ENCODE measurements at regions not wholly inside any gene's neighbourhood (a gene's known extent, or its start where the extent isn't known, plus 50 kb on each side); places are given as distances from the start of the nearest gene placed in this dataset.
A peak's percentile ranks its signal among the peaks of the same experiment; 100 is the strongest.

DNA sequence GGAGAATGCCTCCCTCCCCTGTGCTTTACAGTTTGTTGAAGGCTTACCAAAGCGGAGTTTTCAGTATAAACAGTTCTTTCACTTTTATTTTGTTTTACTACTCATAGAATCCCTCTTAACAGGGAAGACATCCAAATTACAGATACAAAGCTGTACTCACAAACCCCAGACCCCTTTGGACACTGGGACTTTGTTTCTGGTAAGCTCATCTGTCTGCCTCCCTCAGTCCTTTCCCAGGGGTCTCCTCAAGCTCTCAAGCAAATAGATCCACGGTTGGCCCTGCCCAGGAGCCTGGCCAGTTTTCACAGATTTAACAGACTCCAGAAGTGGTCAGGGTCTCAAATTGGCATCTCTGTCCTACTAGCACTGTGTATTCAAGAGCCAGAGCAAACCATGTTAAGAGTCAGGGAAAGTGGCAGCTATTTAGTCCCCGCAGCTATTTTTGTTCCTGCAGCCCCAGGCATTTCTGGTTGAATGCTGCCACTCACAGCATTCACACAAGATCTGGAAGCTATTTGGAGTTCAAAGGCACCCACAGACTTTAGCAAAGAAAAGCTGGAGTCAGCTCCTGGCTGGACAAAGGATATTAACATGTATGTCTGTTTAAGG lies 54.2 kb downstream of the TMEM100 start:
- no peak for DNase-seq (ENCODE audit: low spot score)

DNA sequence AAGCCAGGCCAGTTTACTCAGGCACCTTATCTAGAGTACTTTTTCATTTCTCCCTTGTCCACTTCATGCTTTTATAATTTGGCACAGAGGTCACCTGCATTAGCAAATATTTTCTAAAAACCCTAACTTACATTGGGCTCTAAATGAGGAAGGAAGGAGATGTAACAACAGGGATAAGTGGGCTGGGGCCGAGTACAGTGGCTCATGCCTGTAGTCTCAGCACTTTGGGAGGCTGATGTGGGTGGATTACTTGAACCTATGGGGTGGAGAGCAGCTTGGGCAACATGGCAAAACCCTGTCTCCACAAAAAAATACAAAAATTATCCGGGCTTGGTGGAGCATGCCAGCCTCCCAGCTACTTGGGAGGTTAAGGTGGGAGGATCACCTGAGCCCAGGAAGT lies 55.9 kb downstream of the TMEM100 start:
- DNase-seq (ENCODE audit: low spot score) = no peak

GRCh38 chr17:55664287-55664686 lies 58.4 kb downstream of the TMEM100 start:
- DNase-seq (ENCODE audit: low spot score) = no peak

GRCh38 chr17:55663400-55663799 lies 59.3 kb downstream of the TMEM100 start:
- no peak for DNase-seq (ENCODE audit: low spot score)

- DNase-seq (ENCODE audit: low spot score) = no peak
Measured at GRCh38 chr17:55661963-55662834, 60.5 kb downstream of the TMEM100 start.

- DNase-seq (ENCODE audit: low spot score) = no peak
Measured at GRCh38 chr17:55661256-55661758, 61.4 kb downstream of the TMEM100 start.

DNA sequence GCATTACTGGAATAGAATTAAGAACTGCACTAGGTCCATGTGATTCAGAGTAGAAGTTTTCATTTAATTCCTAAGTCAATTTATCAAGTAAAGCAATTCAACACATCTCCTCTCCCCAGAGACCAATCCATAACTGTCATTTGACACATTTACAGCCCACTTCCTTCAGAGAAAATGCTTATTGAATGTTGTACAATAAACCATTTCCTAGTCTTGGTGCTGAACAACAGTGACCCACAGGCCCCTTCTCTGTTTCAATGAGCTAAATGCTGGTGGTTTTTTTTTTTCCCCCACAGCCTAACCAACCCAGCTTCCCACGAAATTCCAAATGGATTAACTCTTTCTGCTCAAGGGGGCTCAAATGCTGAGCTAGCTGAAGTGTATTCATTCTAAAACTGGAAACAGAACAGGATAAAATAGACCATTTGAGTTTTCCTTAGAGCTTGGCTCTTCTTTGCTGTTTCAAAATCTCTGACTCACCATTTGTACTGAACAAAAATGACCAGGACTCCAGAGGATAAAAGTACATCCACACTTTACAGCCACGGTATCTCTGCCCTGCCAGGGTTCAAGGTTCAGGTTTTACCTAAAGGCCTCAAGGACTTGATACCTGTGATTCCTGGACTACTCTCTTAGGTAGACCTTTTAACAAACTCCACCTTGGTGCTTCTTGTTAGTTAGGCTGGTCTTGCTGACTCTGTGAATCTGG lies 62.3 kb downstream of the TMEM100 start:
- DNase-seq (ENCODE audit: low spot score) = no peak

DNA sequence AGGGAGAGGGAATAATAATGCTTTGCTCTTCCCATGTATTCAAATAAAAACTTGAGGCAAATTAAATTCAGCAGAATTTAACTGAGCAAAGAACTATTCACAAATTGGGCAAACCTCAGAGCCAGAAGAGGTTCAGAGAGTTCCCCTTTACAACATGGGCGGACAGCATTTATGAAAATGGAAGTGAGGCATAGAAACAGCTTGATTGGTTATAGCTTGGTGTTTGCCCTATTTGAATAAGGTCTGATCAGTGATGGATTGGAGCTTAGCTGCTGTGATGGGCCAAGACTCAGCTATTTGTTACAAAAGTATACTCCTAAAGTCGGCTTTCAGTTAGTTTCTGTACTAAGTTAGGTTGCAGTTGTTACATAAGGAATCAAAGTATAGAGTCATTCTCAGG lies 63.0 kb downstream of the TMEM100 start:
- no peak for DNase-seq (ENCODE audit: low spot score)

DNA sequence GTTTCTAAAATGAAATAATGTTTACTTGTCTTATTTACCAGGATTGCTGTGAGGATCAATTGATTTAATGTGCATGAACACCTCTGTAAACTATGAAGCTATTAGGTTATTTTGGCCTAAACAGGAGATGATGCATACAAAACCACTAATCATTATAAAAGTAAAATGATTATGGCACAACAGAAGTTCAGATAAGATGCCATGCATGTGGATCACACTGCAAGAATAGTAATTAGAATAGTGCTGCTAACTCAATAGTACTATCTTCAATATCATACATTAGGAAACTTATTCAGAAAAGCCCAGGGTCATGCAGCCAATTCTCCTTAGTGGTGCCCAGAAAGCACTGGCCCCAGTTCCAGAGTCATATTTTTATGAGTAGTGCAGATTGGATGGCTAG lies 66.9 kb downstream of the TMEM100 start:
- no peak for DNase-seq (ENCODE audit: low spot score)

- no peak for DNase-seq (ENCODE audit: low spot score)
Measured at GRCh38 chr17:55654821-55655220, 67.8 kb downstream of the TMEM100 start.

DNA sequence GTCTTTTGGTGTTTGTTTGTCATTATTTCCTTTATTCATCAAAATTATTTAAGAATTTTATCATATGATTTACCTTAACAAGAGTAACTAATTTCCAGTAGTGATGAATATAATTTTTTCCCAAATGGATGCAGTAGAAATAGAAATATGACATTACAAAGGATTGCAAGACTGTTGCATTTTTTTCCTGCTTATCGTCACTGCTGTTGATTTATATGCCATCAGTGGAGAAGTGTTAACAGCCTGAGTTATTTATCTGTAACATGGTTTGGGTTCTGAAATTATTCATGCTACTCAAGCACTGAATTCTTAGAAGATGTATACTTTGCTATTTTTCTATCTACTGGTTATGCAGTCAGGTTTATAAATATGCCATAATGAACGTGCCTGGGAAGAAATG lies 68.6 kb downstream of the TMEM100 start:
- no peak for DNase-seq (ENCODE audit: low spot score)

DNA sequence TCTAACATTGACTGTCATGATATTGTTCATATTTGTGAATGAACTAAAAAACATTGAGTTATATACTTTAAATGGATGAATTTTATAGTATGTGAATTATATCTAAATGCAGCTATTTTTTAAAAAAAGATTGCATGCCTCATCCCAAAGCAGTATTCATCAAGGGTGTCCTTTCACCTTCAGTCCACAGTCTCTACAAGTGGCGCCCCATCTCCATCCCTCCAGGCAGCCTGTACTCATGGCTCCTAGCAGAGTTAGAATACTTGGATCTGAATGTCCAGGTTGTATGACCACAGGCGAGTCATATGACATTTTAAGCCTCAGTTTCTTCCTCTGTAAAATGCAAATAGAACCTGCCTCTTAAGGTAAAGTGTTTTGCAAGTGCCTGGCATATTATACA lies 69.8 kb downstream of the TMEM100 start:
- DNase-seq (ENCODE audit: low spot score) = no peak

DNA sequence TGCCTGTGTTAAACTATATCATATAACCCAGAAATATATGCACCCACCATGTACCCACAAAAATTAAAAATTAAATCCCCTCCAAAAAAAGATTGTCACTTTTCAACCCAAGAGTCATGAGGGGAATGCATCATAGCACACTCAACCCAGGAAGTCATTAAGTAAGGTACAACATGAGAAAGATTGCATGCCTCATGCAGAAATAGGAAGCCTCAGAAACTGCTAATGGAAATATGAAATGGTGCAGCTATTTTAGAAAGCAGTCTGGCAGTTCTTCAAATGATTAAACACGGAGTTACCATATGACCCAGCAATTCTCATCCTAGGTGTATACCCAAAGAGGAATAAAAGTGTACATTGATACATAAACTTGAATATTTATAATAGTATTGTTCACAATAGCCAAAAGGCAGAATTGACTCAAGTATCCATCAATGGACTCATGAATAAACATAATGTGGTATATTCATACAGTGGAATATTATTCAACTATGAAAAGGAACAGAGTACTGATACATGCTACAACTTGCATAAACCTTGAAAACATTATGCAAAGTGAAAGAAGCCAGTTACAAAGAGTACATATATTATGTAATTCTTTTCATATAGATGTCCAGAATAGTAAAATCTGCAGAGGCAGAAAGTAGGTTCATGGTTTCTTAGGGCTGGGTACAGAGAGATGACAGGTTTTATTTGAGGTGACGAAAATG lies 70.4 kb downstream of the TMEM100 start:
- DNase-seq (ENCODE audit: low spot score) = no peak

- no peak for DNase-seq (ENCODE audit: low spot score)
Measured at GRCh38 chr17:55649957-55650597, 72.6 kb downstream of the TMEM100 start.

DNA sequence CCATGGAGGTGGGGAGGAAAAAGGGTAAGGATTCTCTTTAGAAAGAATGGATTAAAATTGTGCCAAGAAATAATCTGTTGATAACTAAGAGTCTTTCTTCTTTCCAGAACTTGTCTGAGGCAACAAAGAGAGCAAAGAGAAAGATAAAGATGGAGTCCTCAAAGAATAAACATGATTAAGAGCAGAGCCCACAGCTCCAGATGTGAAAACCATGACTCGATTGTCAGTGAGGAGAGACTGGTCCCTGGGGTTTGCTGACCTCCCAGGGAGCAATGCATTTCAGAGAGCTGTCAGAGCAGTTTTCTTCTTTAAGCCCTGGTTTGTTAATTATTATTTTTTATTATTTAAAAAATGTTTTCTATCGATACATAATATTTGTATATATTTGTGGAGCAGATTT lies 74.6 kb downstream of the TMEM100 start:
- no peak for DNase-seq (ENCODE audit: low spot score)

DNA sequence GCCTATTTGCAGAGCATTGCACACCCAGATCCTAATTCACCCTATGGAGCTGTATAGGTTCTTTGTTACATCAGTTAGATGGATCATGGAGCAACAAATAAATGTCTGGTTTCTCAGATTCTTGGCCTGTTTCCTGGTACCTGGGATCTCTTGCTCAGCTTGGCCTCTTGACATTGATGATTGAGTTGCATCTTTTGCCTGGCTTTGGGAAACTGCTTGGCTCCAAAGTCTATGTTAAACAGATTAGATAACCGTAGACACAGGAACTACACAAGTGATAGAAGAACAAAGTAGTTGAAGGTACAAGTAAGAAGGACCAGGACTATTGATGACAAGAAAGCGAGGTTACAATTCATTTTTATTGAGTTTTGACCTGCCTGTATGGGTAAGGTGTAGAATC lies 77.3 kb downstream of the TMEM100 start:
- DNase-seq (ENCODE audit: low spot score) = no peak

DNA sequence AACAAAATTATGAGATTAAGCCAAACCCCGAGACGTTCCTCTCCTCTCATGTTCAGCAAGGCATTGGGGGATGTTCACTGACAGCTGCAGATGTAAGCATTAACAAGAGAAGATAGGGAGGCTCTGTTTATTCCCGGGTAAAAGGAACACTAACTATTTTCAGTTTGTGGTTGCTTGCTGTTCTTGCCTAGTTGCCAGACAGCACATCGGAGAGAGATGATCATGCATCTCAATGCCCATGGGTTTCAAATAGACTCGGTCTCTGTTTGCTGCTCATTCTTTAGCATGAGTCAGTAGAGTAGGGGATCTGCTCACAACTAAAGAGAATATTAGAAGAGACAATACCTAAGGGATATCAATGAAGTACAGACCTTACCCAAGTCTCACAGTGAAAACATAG lies 78.3 kb downstream of the TMEM100 start:
- DNase-seq (ENCODE audit: low spot score) = no peak

GRCh38 chr17:55642741-55643140 lies 79.9 kb downstream of the TMEM100 start:
- no peak for DNase-seq (ENCODE audit: low spot score)

DNA sequence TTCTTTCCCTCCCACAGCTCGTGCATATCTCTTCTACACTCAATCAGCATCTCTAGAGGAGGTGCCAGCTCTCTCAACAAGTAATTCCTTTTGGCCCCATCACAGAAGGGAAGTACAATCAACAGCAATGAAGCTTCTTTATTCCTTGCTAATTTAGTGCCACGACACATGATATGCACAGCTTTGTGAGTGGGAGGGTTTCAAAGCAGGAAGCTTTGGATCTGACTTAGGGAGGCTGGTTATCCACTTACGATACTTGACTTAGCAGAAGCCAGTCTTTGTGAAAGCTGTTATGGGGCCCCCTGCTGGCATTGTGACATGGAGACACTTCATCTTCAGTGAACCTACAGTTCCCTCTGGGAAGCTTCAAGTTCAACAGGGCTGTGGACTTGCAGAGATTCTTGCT lies 81.0 kb downstream of the TMEM100 start:
- DNase-seq (ENCODE audit: low spot score) = peak; percentile 17

GRCh38 chr17:55639096-55639495 lies 83.6 kb downstream of the TMEM100 start:
- DNase-seq (ENCODE audit: low spot score) = no peak

DNA sequence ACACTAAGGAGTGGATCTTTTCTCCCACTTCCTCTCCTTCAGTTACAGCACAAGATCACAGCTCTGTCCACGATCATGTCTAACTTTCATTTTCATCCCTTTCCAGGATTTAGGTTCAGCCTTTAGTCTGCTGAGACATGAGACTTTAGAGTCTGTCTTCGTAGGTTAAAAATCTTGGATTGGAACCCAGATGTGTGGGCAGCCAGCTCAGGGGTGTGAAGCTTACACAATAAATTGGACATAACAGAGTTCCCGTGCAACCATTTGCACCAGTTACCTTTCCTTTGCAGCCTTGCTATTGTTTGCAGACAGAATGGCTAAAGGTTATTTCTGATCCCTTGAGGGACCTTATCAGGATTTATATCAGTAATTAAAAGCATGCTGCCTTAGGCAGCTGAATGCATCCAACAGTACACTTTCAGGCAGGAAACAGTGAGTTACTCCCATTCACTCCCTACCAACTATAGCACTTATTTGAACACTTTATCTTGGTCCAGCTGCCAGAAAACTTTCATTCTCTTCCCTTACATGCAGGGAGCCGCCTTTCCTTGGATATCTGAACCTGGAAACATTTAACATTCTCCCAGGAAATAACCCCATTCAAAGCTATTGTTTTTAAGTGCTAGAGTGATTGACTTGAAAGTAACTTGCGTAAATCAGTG lies 87.3 kb downstream of the TMEM100 start:
- DNase-seq (ENCODE audit: low spot score) = no peak

All from HuH-7 (cell line).